Activated naive CD8-positive, alpha-beta T cell (primary cell): ENCODE measurements at regions not wholly inside any gene's neighbourhood (a gene's known extent, or its start where the extent isn't known, plus 50 kb on each side); places are given as distances from the start of the nearest gene placed in this dataset.
"Not testable (repeated sequence)": the region's sequence is repeated elsewhere in the genome, so short reads cannot be mapped to it uniquely, and the experiment has no call there.

Source experiments
- H3K27ac Mint-ChIP-seq: one replicate; pipeline ENCODE4 v1.8.0; 2021; ENCODE audit warnings: mixed read lengths
- H3K27me3 Mint-ChIP-seq: one replicate; pipeline ENCODE4 v1.8.0; 2021; ENCODE audit warnings: mixed read lengths
- H3K36me3 Mint-ChIP-seq: one replicate; pipeline ENCODE4 v1.8.0; 2021; ENCODE audit warnings: mixed read lengths
- H3K4me1 Mint-ChIP-seq: one replicate; pipeline ENCODE4 v1.8.0; 2021; ENCODE audit warnings: low read depth, mixed read lengths
- H3K4me3 Mint-ChIP-seq: one replicate; pipeline ENCODE4 v1.8.0; 2021; ENCODE audit warnings: mild to moderate bottlenecking, mixed read lengths
- H3K9me3 Mint-ChIP-seq: one replicate; pipeline ENCODE4 v1.8.0; 2021; ENCODE audit warnings: low read depth, mixed read lengths

- Mint-ChIP-seq H3K36me3 (no peaks in the 10 kb centered on the region), H3K9me3 (peaks cover 11% of the 10 kb centered on the region), H3K27me3 (no peaks in the 10 kb centered on the region), H3K4me3 (no peak overlapping the region), H3K27ac (no peak overlapping the region), H3K4me1 (no peaks in the 10 kb centered on the region)
Measured at GRCh38 chr5:12125895-12126294, 221.6 kb upstream of the CTNND2 start.

GRCh38 chr5:12119657-12120056, 215.4 kb upstream of the CTNND2 start:
- H3K27ac Mint-ChIP-seq: no peak overlapping the region
- peaks cover 15% of the 10 kb centered on the region for H3K9me3 Mint-ChIP-seq
- no peak overlapping the region for H3K4me3 Mint-ChIP-seq
- no peaks in the 10 kb centered on the region for H3K27me3 Mint-ChIP-seq
- H3K36me3 Mint-ChIP-seq: no peaks in the 10 kb centered on the region
- no peaks in the 10 kb centered on the region for H3K4me1 Mint-ChIP-seq

GRCh38 chr5:12114075-12114474, 209.8 kb upstream of the CTNND2 start:
- peaks cover 20% of the 10 kb centered on the region for H3K9me3 Mint-ChIP-seq
- H3K36me3 Mint-ChIP-seq: no peaks in the 10 kb centered on the region
- no peaks in the 10 kb centered on the region for H3K27me3 Mint-ChIP-seq
- H3K27ac Mint-ChIP-seq: no peak overlapping the region
- H3K4me3 Mint-ChIP-seq: no peak overlapping the region
- no peaks in the 10 kb centered on the region for H3K4me1 Mint-ChIP-seq

- Mint-ChIP-seq H3K27ac (no peak overlapping the region), H3K36me3 (no peaks in the 10 kb centered on the region), H3K9me3 (peaks cover 15% of the 10 kb centered on the region), H3K4me3 (no peak overlapping the region), H3K27me3 (no peaks in the 10 kb centered on the region), H3K4me1 (no peaks in the 10 kb centered on the region)
Measured at GRCh38 chr5:12113062-12113461, 208.8 kb upstream of the CTNND2 start.

GRCh38 chr5:12111261-12111660, 207.0 kb upstream of the CTNND2 start:
- Mint-ChIP-seq H3K4me3 (no peak overlapping the region), H3K4me1 (no peaks in the 10 kb centered on the region), H3K27me3 (no peaks in the 10 kb centered on the region), H3K27ac (no peak overlapping the region), H3K9me3 (peaks cover 6% of the 10 kb centered on the region), H3K36me3 (no peaks in the 10 kb centered on the region)

GRCh38 chr5:12110629-12111028, 206.4 kb upstream of the CTNND2 start:
- Mint-ChIP-seq H3K27me3 (no peaks in the 10 kb centered on the region), H3K4me1 (no peaks in the 10 kb centered on the region), H3K4me3 (no peak overlapping the region)

GRCh38 chr5:12109075-12109688, 204.9 kb upstream of the CTNND2 start:
- Mint-ChIP-seq H3K27me3 (no peaks in the 10 kb centered on the region), H3K4me1 (no peaks in the 10 kb centered on the region), H3K36me3 (no peaks in the 10 kb centered on the region), H3K4me3 (no peak overlapping the region), H3K9me3 (peaks cover 4% of the 10 kb centered on the region), H3K27ac (no peak overlapping the region)

More at GRCh38 chr5:12110629-12111028, 206.4 kb upstream of the CTNND2 start:
- Mint-ChIP-seq H3K27ac (no peak overlapping the region), H3K9me3 (peaks cover 4% of the 10 kb centered on the region), H3K36me3 (no peaks in the 10 kb centered on the region)

- Mint-ChIP-seq H3K4me1 (no peaks in the 10 kb centered on the region), H3K27ac (no peak overlapping the region), H3K4me3 (no peak overlapping the region), H3K27me3 (no peaks in the 10 kb centered on the region), H3K36me3 (no peaks in the 10 kb centered on the region), H3K9me3 (peaks cover 7% of the 10 kb centered on the region)
Measured at GRCh38 chr5:12102151-12102550, 197.9 kb upstream of the CTNND2 start.

GRCh38 chr5:12100542-12100941, 196.3 kb upstream of the CTNND2 start:
- peaks cover 7% of the 10 kb centered on the region for H3K9me3 Mint-ChIP-seq
- no peak overlapping the region for H3K27ac Mint-ChIP-seq
- no peaks in the 10 kb centered on the region for H3K36me3 Mint-ChIP-seq
- no peak overlapping the region for H3K4me3 Mint-ChIP-seq
- no peaks in the 10 kb centered on the region for H3K27me3 Mint-ChIP-seq
- no peaks in the 10 kb centered on the region for H3K4me1 Mint-ChIP-seq

- no peaks in the 10 kb centered on the region for H3K4me1 Mint-ChIP-seq
- no peak overlapping the region for H3K4me3 Mint-ChIP-seq
- H3K36me3 Mint-ChIP-seq: no peaks in the 10 kb centered on the region
- no peaks in the 10 kb centered on the region for H3K27me3 Mint-ChIP-seq
- H3K9me3 Mint-ChIP-seq: peaks cover 12% of the 10 kb centered on the region
- H3K27ac Mint-ChIP-seq: no peak overlapping the region
Measured at GRCh38 chr5:12099296-12099695, 195.1 kb upstream of the CTNND2 start.

- no peaks in the 10 kb centered on the region for H3K4me1 Mint-ChIP-seq
- no peak overlapping the region for H3K27ac Mint-ChIP-seq
- no peaks in the 10 kb centered on the region for H3K36me3 Mint-ChIP-seq
- H3K4me3 Mint-ChIP-seq: no peak overlapping the region
- H3K27me3 Mint-ChIP-seq: no peaks in the 10 kb centered on the region
- H3K9me3 Mint-ChIP-seq: peaks cover 15% of the 10 kb centered on the region
Measured at GRCh38 chr5:12095808-12096281, 191.6 kb upstream of the CTNND2 start.

GRCh38 chr5:12093586-12093985, 189.3 kb upstream of the CTNND2 start:
- H3K27ac Mint-ChIP-seq: no peak overlapping the region
- H3K4me1 Mint-ChIP-seq: no peaks in the 10 kb centered on the region
- H3K4me3 Mint-ChIP-seq: no peak overlapping the region
- no peaks in the 10 kb centered on the region for H3K36me3 Mint-ChIP-seq
- H3K9me3 Mint-ChIP-seq: peaks cover 12% of the 10 kb centered on the region
- no peaks in the 10 kb centered on the region for H3K27me3 Mint-ChIP-seq

GRCh38 chr5:12080761-12081160, 176.5 kb upstream of the CTNND2 start:
- Mint-ChIP-seq H3K9me3 (peaks cover 43% of the 10 kb centered on the region), H3K4me1 (no peaks in the 10 kb centered on the region), H3K27me3 (no peaks in the 10 kb centered on the region), H3K36me3 (no peaks in the 10 kb centered on the region), H3K4me3 (no peak overlapping the region), H3K27ac (no peak overlapping the region)

- H3K27me3 Mint-ChIP-seq, H3K4me3 Mint-ChIP-seq, H3K27ac Mint-ChIP-seq, H3K36me3 Mint-ChIP-seq, H3K4me1 Mint-ChIP-seq: not testable (repeated sequence)
- peaks cover 37% of the 10 kb centered on the region for H3K9me3 Mint-ChIP-seq
Measured at GRCh38 chr5:12078286-12078685, 174.0 kb upstream of the CTNND2 start.

GRCh38 chr5:12073426-12073825, 169.2 kb upstream of the CTNND2 start:
- Mint-ChIP-seq H3K4me3 (no peak overlapping the region), H3K9me3 (peaks cover 12% of the 10 kb centered on the region), H3K27me3 (no peaks in the 10 kb centered on the region), H3K4me1 (no peaks in the 10 kb centered on the region), H3K36me3 (no peaks in the 10 kb centered on the region), H3K27ac (no peak overlapping the region)

- H3K4me1 Mint-ChIP-seq: no peaks in the 10 kb centered on the region
- H3K27me3 Mint-ChIP-seq: no peaks in the 10 kb centered on the region
- peaks cover 10% of the 10 kb centered on the region for H3K9me3 Mint-ChIP-seq
- H3K4me3 Mint-ChIP-seq: no peak overlapping the region
- H3K27ac Mint-ChIP-seq: no peak overlapping the region
- H3K36me3 Mint-ChIP-seq: no peaks in the 10 kb centered on the region
Measured at GRCh38 chr5:12072441-12072840, 168.2 kb upstream of the CTNND2 start.
